H1 (cell line): ENCODE measurements at regions not wholly inside any gene's neighbourhood (a gene's known extent, or its start where the extent isn't known, plus 50 kb on each side); places are given as distances from the start of the nearest gene placed in this dataset.

Experiments
- CTCF ChIA-PET: fragments of 300-600 bp; sonication (Branson Sonifier 250); formaldehyde crosslinking; loops from one replicate; lab custom pipeline; 2021; ENCODE audit not compliant: partially characterized antibody; lab: Charles Lee
- POLR2A ChIA-PET: fragments of 300-600 bp; sonication (Branson Sonifier 250); formaldehyde crosslinking; loops from one replicate; lab custom pipeline; 2021; ENCODE audit warnings: inconsistent platforms; ENCODE audit not compliant: partially characterized antibody; lab: Charles Lee
- DNase-seq, 2 experiments: peaks; one replicate each; pipeline versions ENCODE4 v3.0.0 to v3.0.0-alpha.2; 2010 to 2022; ENCODE audit warnings: low spot score in 2 of 2, low read depth in 1 of 2, mixed read lengths in 1 of 2
- FAIRE-seq: peaks from 2 replicates; lab custom pipeline; 2011; peaks lifted over from hg19 to GRCh38; lab: Jason Lieb, UNC
- H2AFZ ChIP-seq: 2 replicates; pipeline ENCODE4 v1.8.1; 2012; ENCODE audit warnings: low read length, inconsistent platforms
- H2AK5ac ChIP-seq: 2 replicates; pipeline ENCODE4 v1.6.1; 2013; ENCODE audit warnings: low read depth, low read length
- H2BK120ac ChIP-seq: replicated peaks from 2 replicates; pipeline ENCODE3; 2013; ENCODE audit warnings: low read depth, low read length, inconsistent platforms
- H2BK12ac ChIP-seq: 2 replicates; pipeline ENCODE4 v1.6.1; 2013; ENCODE audit warnings: low read depth, low read length
- H2BK15ac ChIP-seq: 2 replicates; pipeline ENCODE4 v1.6.1; 2013; ENCODE audit warnings: low read length
- H2BK20ac ChIP-seq: 2 replicates; pipeline ENCODE4 v1.6.1; 2013; ENCODE audit warnings: low read length
- H2BK5ac ChIP-seq: 2 replicates; pipeline ENCODE4 v1.6.1; 2013; ENCODE audit warnings: low read depth, low read length
- H3K14ac ChIP-seq: 2 replicates; pipeline ENCODE4 v1.6.1; 2013; ENCODE audit warnings: inconsistent platforms; ENCODE audit not compliant: insufficient read length
- H3K18ac ChIP-seq: 2 replicates; pipeline ENCODE4 v1.6.1; 2013; ENCODE audit warnings: low read length; ENCODE audit errors: extremely low read depth
- H3K23ac ChIP-seq: 2 replicates; pipeline ENCODE4 v1.6.1; 2013; ENCODE audit warnings: inconsistent platforms; ENCODE audit not compliant: insufficient read length
- H3K23me2 ChIP-seq: 2 replicates; pipeline ENCODE4 v1.6.1; 2013; ENCODE audit warnings: low read depth, low read length
- H3K27ac ChIP-seq: 2 replicates; pipeline ENCODE4 v1.6.1; 2011; ENCODE audit warnings: low read depth, low read length, inconsistent platforms
- H3K27me3 ChIP-seq, 4 experiments: replicated peaks in 1 of 4; 1 replicate in 1 of 4; 2 replicates in 3 of 4; pipeline versions ENCODE4 v1.6.1 to v1.8.1; 2011 to 2013; ENCODE audit warnings: low read length in 3 of 4, mild to moderate bottlenecking in 3 of 4, inconsistent platforms in 2 of 4, mixed read lengths in 2 of 4, moderate library complexity in 1 of 4; ENCODE audit not compliant: control insufficient read depth in 3 of 4, insufficient read depth in 3 of 4; ENCODE audit errors: extremely low read depth in 1 of 4
- H3K36me3 ChIP-seq, 4 experiments: 2 replicates each; pipeline versions ENCODE4 v1.6.1 to v1.8.1; 2011 to 2013; ENCODE audit warnings: mild to moderate bottlenecking in 4 of 4, low read length in 3 of 4, moderate library complexity in 2 of 4, control low read depth in 1 of 4, inconsistent platforms in 1 of 4; ENCODE audit not compliant: insufficient read depth in 4 of 4, control insufficient read depth in 2 of 4
- H3K4ac ChIP-seq: replicated peaks from 2 replicates; pipeline ENCODE3; 2013; ENCODE audit warnings: low read length, low read depth, mixed read lengths, inconsistent platforms; ENCODE audit not compliant: insufficient read length
- H3K4me1 ChIP-seq, 4 experiments: replicated peaks in 1 of 4; 1 replicate in 1 of 4; 2 replicates in 3 of 4; pipeline versions ENCODE4 v1.6.1 to v1.8.1; 2011 to 2013; ENCODE audit warnings: low read length in 3 of 4, inconsistent platforms in 2 of 4, mixed read lengths in 1 of 4; ENCODE audit not compliant: insufficient read depth in 4 of 4, control insufficient read depth in 3 of 4
- H3K4me2 ChIP-seq, 2 experiments: 2 replicates each; pipeline versions ENCODE4 v1.6.1 to v1.8.1; 2011 to 2013; ENCODE audit warnings: low read depth in 2 of 2, low read length in 2 of 2, control low read depth in 1 of 2, inconsistent platforms in 1 of 2, mild to moderate bottlenecking in 1 of 2; ENCODE audit not compliant: insufficient read depth in 1 of 2
- H3K4me3 ChIP-seq, 4 experiments: fragments of 200-600, 300-600 bp in 1 of 4; sonication (generic), shearing (Covaris generic), sonication (Bioruptor Twin) in 1 of 4; 2 replicates each; pipeline versions ENCODE4 v1.5.1 to v1.8.1; 2011 to 2016; ENCODE audit warnings: low read length in 4 of 4, low read depth in 3 of 4, control low read depth in 2 of 4, inconsistent platforms in 2 of 4, mild to moderate bottlenecking in 2 of 4, mixed read lengths in 1 of 4, moderate library complexity in 1 of 4; ENCODE audit not compliant: insufficient read depth in 2 of 4; ENCODE audit errors: extremely low read depth in 1 of 4
- H3K56ac ChIP-seq: replicated peaks from 2 replicates; pipeline ENCODE3; 2013; ENCODE audit warnings: low read depth, mild to moderate bottlenecking, mixed read lengths, low read length, inconsistent platforms; ENCODE audit not compliant: insufficient read length
- H3K79me1 ChIP-seq: 2 replicates; pipeline ENCODE4 v1.6.1; 2013; ENCODE audit warnings: low read depth, low read length, control low read depth
- H3K79me2 ChIP-seq, 2 experiments: 2 replicates each; pipeline versions ENCODE4 v1.6.1 to v1.8.1; 2012 to 2013; ENCODE audit warnings: low read length in 2 of 2, mild to moderate bottlenecking in 2 of 2, inconsistent platforms in 1 of 2; ENCODE audit not compliant: insufficient read depth in 2 of 2, control insufficient read depth in 1 of 2
- H3K9ac ChIP-seq, 4 experiments: replicated peaks in 1 of 4; 1 replicate in 1 of 4; 2 replicates in 3 of 4; pipeline versions ENCODE4 v1.6.1 to v1.8.1; 2011 to 2013; ENCODE audit warnings: low read depth in 3 of 4, low read length in 3 of 4, control low read depth in 2 of 4, mild to moderate bottlenecking in 2 of 4, moderate library complexity in 2 of 4, inconsistent platforms in 1 of 4; ENCODE audit errors: extremely low read depth in 1 of 4
- H3K9me3 ChIP-seq, 2 experiments: 2 replicates each; pipeline versions ENCODE4 v1.6.1 to v1.8.1; 2012 to 2013; ENCODE audit warnings: mild to moderate bottlenecking in 2 of 2, moderate library complexity in 2 of 2, control low read depth in 1 of 2, inconsistent platforms in 1 of 2, low read depth in 1 of 2, low read length in 1 of 2, mixed read lengths in 1 of 2; ENCODE audit not compliant: insufficient read depth in 2 of 2
- H4K20me1 ChIP-seq, 2 experiments: replicated peaks in 1 of 2; 2 replicates each; pipeline versions ENCODE3 to v1.8.1; 2011 to 2013; ENCODE audit warnings: inconsistent platforms in 2 of 2, low read length in 2 of 2, mild to moderate bottlenecking in 1 of 2; ENCODE audit not compliant: insufficient read depth in 2 of 2, control insufficient read depth in 1 of 2
- H4K5ac ChIP-seq: 2 replicates; pipeline ENCODE4 v1.6.1; 2013; ENCODE audit warnings: low read length, low read depth, mixed read lengths, inconsistent platforms; ENCODE audit not compliant: insufficient read length
- H4K8ac ChIP-seq: 2 replicates; pipeline ENCODE4 v1.8.0; 2013; ENCODE audit warnings: mild to moderate bottlenecking, moderate library complexity, low read length, inconsistent platforms; ENCODE audit not compliant: insufficient read depth; ENCODE audit errors: extremely low read depth
- H4K91ac ChIP-seq: replicated peaks from 2 replicates; pipeline ENCODE3; 2013; ENCODE audit warnings: low read length, mixed read lengths, inconsistent platforms; ENCODE audit not compliant: insufficient read length
- E2F6 ChIP-seq: IDR thresholded peaks from 2 replicates; pipeline ENCODE4 v1.6.1; 2012; ENCODE audit warnings: inconsistent platforms
- SP4 ChIP-seq: IDR thresholded peaks from 2 replicates; pipeline ENCODE4 v1.6.1; 2012; ENCODE audit warnings: low read length, inconsistent platforms
- WGBS, 2 experiments: shearing (Covaris generic) in 1 of 2; methylation state at CpG; one replicate each; pipeline versions ENCODE4 v1.1.6 to v1.1.7; 2013 to 2015; ENCODE audit warnings: low lambda C conversion rate in 2 of 2, mixed read lengths in 2 of 2, inconsistent platforms in 1 of 2, low coverage in 1 of 2, missing lambda C conversion rate in 1 of 2; ENCODE audit not compliant: insufficient replicate concordance in 2 of 2, insufficient coverage in 1 of 2, insufficient read length in 1 of 2; ENCODE audit errors: extremely low coverage in 1 of 2, missing lambda C conversion rate in 1 of 2; 5-methylcytosine and 5-hydroxymethylcytosine counted together

GRCh38 chr16:54744998-54745397 lies 185.7 kb upstream of the IRX5 start:
- Histone ChIP-seq H3K79me2 (no peaks in the 10 kb centered on the region), H3K36me3 (no peaks in the 10 kb centered on the region), H3K9me3 (no peaks in the 10 kb centered on the region), H3K79me1 (no peaks in the 10 kb centered on the region), H2AFZ (no peak overlapping the region), H4K91ac (no peak overlapping the region), H2BK12ac (no peak overlapping the region), H3K56ac (no peak overlapping the region), H3K4me1 (no peaks in the 10 kb centered on the region), H4K20me1 (no peaks in the 10 kb centered on the region), H3K23me2 (no peaks in the 10 kb centered on the region), H3K27me3 (no peaks in the 10 kb centered on the region), H3K4me3 (no peak overlapping the region), H4K8ac (no peak overlapping the region), H2BK15ac (no peak overlapping the region), H3K23ac (no peak overlapping the region), H3K4ac (no peak overlapping the region), H2BK5ac (no peak overlapping the region), H3K18ac (no peak overlapping the region), H4K5ac (no peak overlapping the region), H3K14ac (no peak overlapping the region), H3K4me2 (no peak overlapping the region), H2BK120ac (no peak overlapping the region), H2AK5ac (no peak overlapping the region), H2BK20ac (no peak overlapping the region), H3K27ac (no peak overlapping the region), H3K9ac (no peak overlapping the region)
- FAIRE-seq (no peak), DNase-seq (no peak)
- POLR2A ChIA-PET, result no interaction called here
- TF ChIP-seq E2F6, result peak; percentile 24; the same call in 1 of the 2 replicates
- TF ChIP-seq SP4, result no peak
- 92% methylated on average over 6 of the region's 6 CpGs; no CpG with 5 or more reads in 1 of the 2 experiments for WGBS, 2 experiments
- CTCF ChIA-PET, result no interaction called here
